OCI-LY7 (cell line): ENCODE measurements at regions not wholly inside any gene's neighbourhood (a gene's known extent, or its start where the extent isn't known, plus 50 kb on each side); places are given as distances from the start of the nearest gene placed in this dataset.

ENCODE experiments used
- BruUV-seq: library from RNA; stranded (reverse); fragments of 400-500 nt; replicated peaks from 2 replicates; lab custom pipeline; 2021; lab: Mats Ljungman, UMichigan
- CTCF ChIA-PET: fragments of 300-600 bp; sonication (Branson Sonifier 250); formaldehyde crosslinking; loops from one replicate; lab custom pipeline; 2022; ENCODE audit warnings: antibody characterized with exemption; ENCODE audit not compliant: unreplicated experiment; lab: Charles Lee
- POLR2A ChIA-PET: fragments of 300-600 bp; sonication (Branson Sonifier 250); formaldehyde crosslinking; loops from one replicate; lab custom pipeline; 2022; ENCODE audit warnings: antibody characterized with exemption; lab: Charles Lee
- DNase-seq: peaks from one replicate; pipeline ENCODE4 v3.0.0-alpha.2; 2015; ENCODE audit warnings: low spot score
- H2AFZ ChIP-seq: fragments of 200-600 bp; sonication (generic), shearing (Covaris generic); 2 replicates; pipeline ENCODE4 v1.6.1; 2014; ENCODE audit warnings: mild to moderate bottlenecking, antibody characterized with exemption, low read length, moderate library complexity
- H3K27ac ChIP-seq: fragments of 200-600 bp; sonication (generic); 2 replicates; pipeline ENCODE4 v1.5.1; 2014; ENCODE audit warnings: mixed run types, low read depth, mild to moderate bottlenecking, moderate library complexity, low read length, inconsistent platforms; ENCODE audit not compliant: poor library complexity, severe bottlenecking
- H3K36me3 ChIP-seq: fragments of 200-600 bp; sonication (generic); 2 replicates; pipeline ENCODE4 v1.6.1; 2014; ENCODE audit warnings: mild to moderate bottlenecking, antibody characterized with exemption, low read length, moderate library complexity, mixed read lengths; ENCODE audit not compliant: insufficient read depth
- H3K4me1 ChIP-seq: fragments of 200-600 bp; sonication (generic); 2 replicates; pipeline ENCODE4 v1.5.1; 2014; ENCODE audit warnings: mild to moderate bottlenecking, low read length; ENCODE audit not compliant: insufficient read depth, poor library complexity, severe bottlenecking
- H3K4me2 ChIP-seq: fragments of 200-600 bp; sonication (generic); 2 replicates; pipeline ENCODE4 v1.6.1; 2014; ENCODE audit warnings: mild to moderate bottlenecking, low read length
- H3K4me3 ChIP-seq: fragments of 200-600 bp; sonication (generic); 2 replicates; pipeline ENCODE4 v1.5.1; 2014; ENCODE audit warnings: mild to moderate bottlenecking, low read depth, low read length; ENCODE audit not compliant: poor library complexity, severe bottlenecking
- H3K79me2 ChIP-seq: fragments of 200-600 bp; sonication (generic); 2 replicates; pipeline ENCODE4 v1.6.1; 2016; ENCODE audit warnings: low read depth, mild to moderate bottlenecking, low read length, moderate library complexity, mixed read lengths; ENCODE audit not compliant: insufficient read depth
- H3K9me2 ChIP-seq: fragments of 200-600 bp; sonication (generic); 2 replicates; pipeline ENCODE4 v1.6.1; 2016; ENCODE audit warnings: mild to moderate bottlenecking, low read length, mixed read lengths; ENCODE audit not compliant: insufficient read depth
- H3K9me3 ChIP-seq: fragments of 200-600 bp; sonication (generic); 2 replicates; pipeline ENCODE4 v1.6.1; 2014; ENCODE audit warnings: mild to moderate bottlenecking, mixed run types, low read length, mixed read lengths
- H4K20me1 ChIP-seq: fragments of 200-600 bp; sonication (generic); 2 replicates; pipeline ENCODE4 v1.6.1; 2014; ENCODE audit warnings: mild to moderate bottlenecking, antibody characterized with exemption, low read length, moderate library complexity, mixed read lengths; ENCODE audit not compliant: insufficient read depth
- CTCF ChIP-seq: fragments of 200-600 bp; sonication (generic); conservative IDR thresholded peaks from 2 replicates; pipeline ENCODE4 v1.5.1; 2014; ENCODE audit warnings: mild to moderate bottlenecking, antibody characterized with exemption, low read length, moderate library complexity, mixed read lengths
- EZH2phosphoT487 ChIP-seq: fragments of 200-600 bp; sonication (generic); IDR thresholded peaks from 2 replicates; pipeline ENCODE4 v1.6.1; 2018; ENCODE audit warnings: low read depth, borderline replicate concordance, mild to moderate bottlenecking, mixed run types, antibody characterized with exemption, low read length, moderate library complexity, mixed read lengths
- intact Hi-C: fragments of 100-400 bp; cut with micrococcal nuclease; formaldehyde crosslinking; loops from one replicate; pipeline ENCODE4 v1.10.0; 2022; ENCODE audit not compliant: unreplicated experiment

DNA sequence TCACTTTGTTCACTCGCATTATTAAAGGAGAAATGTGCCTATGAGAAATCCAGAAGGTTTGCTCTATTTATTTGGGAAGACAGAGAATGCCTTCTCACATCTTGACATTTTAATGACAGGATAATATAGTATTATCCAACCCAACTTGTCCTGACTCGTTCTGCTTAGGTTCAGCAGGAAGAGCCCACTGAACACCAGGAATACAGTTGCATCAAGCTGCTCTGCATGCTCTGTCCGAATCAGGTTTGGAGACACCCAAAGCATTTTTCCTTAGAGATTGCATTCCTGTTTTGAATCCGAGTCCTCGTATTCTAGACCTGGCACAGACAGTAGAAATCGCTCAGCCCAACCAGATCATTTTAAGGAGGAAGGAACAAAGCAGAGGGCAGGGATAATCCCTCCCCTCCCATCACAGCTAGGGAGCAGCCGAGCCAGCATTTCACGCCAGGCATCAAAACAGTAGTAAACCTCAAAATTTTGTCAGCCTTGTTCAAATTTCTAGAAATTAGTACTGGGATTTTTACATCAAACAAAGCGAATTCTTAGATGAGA, 837.4 kb upstream of the ID2 start:
- POLR2A ChIA-PET, result interaction anchor here (0.6 kb wide), 2 partner anchors 9 to 134 kb away, joined by 3 read pairs; no protein-coding TSS in a partner anchor
- BruUV-seq, result no TSS peak
- Histone ChIP-seq H3K4me3 (no peak overlapping the region), H3K36me3 (no peaks in the 10 kb centered on the region), H3K27ac (no peak overlapping the region), H3K9me3 (peaks cover 3% of the 10 kb centered on the region; the same call in 1 of the 2 replicates), H3K4me2 (no peak overlapping the region), H4K20me1 (no peaks in the 10 kb centered on the region), H3K79me2 (no peaks in the 10 kb centered on the region), H3K9me2 (no peaks in the 10 kb centered on the region), H2AFZ (no peak overlapping the region), H3K4me1 (no peaks in the 10 kb centered on the region)
- no peak for TF ChIP-seq CTCF
- no peak for TF ChIP-seq EZH2phosphoT487
- CTCF ChIA-PET, result no interaction called here
- intact Hi-C loops, result no loop called here
- DNase-seq, result no peak

- Histone ChIP-seq H3K4me3 (no peak overlapping the region), H2AFZ (no peak overlapping the region), H3K79me2 (no peaks in the 10 kb centered on the region), H3K27ac (no peak overlapping the region), H3K4me1 (no peaks in the 10 kb centered on the region), H3K9me3 (peaks cover under 1% of the 10 kb centered on the region; the same call in 1 of the 2 replicates), H3K9me2 (no peaks in the 10 kb centered on the region), H3K36me3 (no peaks in the 10 kb centered on the region), H4K20me1 (no peaks in the 10 kb centered on the region), H3K4me2 (no peak overlapping the region)
- no peak for DNase-seq
- BruUV-seq, result no TSS peak
- ChIA-PET CTCF (no interaction called here), POLR2A (interaction anchor here (0.6 kb wide), 1 partner anchor 8 kb away, joined by 3 read pairs; no protein-coding TSS in a partner anchor)
- no peak for TF ChIP-seq CTCF
- no peak for TF ChIP-seq EZH2phosphoT487
- intact Hi-C loops, result no loop called here
Measured at GRCh38 chr2:7845332-7845731, 836.5 kb upstream of the ID2 start.

GRCh38 chr2:7846607-7847006, 835.2 kb upstream of the ID2 start:
- POLR2A ChIA-PET, result no interaction called here
- BruUV-seq, result no TSS peak

More at GRCh38 chr2:7846607-7847006, 835.2 kb upstream of the ID2 start:
- no peaks in the 10 kb centered on the region for H3K9me2 ChIP-seq
- no peaks in the 10 kb centered on the region for H3K4me1 ChIP-seq
- no peak overlapping the region for H3K4me3 ChIP-seq
- H3K36me3 ChIP-seq, result no peaks in the 10 kb centered on the region
- no peak overlapping the region for H3K27ac ChIP-seq
- no peak for DNase-seq
- CTCF ChIA-PET, result no interaction called here
- intact Hi-C loops, result no loop called here
- no peaks in the 10 kb centered on the region for H3K9me3 ChIP-seq
- H3K4me2 ChIP-seq, result no peak overlapping the region
- no peaks in the 10 kb centered on the region for H3K79me2 ChIP-seq
- no peak for TF ChIP-seq EZH2phosphoT487
- TF ChIP-seq CTCF, result no peak
- H4K20me1 ChIP-seq, result no peaks in the 10 kb centered on the region
- H2AFZ ChIP-seq, result no peak overlapping the region
